HG03354 (cell line): ENCODE measurements at regions not wholly inside any gene's neighbourhood (a gene's known extent, or its start where the extent isn't known, plus 50 kb on each side); places are given as distances from the start of the nearest gene placed in this dataset.

ENCODE experiments used
- ATAC-seq: cut with Tn5 transposase; IDR thresholded peaks from one replicate; pipeline ENCODE4 v1.9.1; 2021; ENCODE audit warnings: mild to moderate bottlenecking; ENCODE audit not compliant: unreplicated experiment, poor library complexity, severe bottlenecking

DNA sequence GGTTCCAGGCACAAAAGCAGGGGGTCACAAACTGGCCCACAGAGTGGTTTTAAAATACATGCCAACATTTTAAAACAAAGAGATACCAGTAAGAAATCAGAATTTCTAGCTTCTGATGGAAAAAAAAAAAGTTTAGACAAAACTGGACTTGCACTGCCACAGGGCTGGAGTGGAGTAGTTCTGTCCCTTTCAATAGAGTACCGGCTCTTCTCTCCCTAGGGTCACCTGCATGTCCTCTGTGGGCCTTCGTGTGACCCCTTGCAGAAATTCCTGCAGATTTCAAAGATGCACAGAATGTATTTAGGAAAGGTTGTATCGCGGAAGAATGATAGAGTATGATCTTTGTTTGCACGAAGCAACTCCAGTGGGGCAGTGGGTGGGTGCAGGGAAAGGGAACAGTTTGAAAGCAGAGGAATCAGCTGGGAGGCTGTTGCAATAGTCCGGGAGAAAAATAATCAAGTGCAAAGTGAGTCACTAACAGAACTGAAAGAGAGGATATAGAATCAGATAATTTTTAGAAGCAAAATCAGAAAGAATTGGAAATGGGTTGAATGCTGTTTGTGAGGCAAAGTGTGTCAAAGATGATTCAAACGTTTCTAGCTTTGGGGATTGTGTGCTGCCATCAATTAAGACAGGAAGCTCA, 97.3 kb upstream of the STXBP5 start:
- no peak for ATAC-seq

DNA sequence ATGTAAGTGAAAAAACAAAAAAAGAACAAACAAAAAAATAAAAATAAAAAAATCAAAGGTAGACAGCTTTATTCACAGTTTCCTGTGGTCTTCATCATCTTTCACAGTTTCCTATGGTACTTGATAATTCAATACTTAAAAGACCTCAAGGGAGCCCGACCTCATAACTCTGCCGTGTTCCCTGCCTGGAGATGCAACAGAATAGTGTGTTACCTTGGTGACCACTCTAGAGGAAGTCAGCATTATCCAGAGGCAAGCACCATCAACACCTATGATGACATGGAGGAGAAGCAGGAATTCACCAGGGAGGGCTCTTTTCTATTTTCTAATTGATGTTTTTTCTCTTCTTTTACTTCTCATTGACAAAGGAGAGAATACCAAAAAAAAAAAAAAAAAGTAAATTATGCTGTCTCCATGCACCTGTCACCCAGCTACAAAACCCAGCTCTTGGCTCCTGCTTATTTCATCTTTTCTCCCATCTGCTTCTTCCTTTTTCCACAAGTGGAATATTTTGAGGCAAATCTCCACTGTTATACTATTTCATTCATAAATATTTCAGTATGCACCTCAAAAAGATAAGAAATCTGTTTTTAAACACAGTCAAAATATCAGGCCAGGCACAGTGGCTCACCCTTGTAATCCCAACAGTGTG, 95.8 kb upstream of the STXBP5 start:
- no peak for ATAC-seq

DNA sequence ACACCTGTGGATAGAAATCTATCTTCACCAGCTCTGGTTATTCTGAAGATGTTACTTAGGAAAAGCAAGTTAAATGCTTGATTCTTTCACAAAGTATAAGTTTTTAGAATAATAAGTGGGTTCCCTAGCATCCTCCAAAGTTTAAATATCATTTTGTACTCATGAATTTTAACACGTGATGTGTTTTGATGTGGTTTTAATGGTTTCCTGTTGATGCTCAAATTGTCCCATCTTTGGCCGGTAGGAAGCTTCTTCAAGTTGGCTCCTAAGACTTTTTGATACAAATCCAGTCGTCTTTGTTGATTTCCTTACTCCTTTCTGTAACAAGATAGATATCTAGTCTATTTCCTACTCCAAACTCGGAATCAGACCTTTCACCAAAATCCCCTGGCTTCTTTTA, 94.5 kb upstream of the STXBP5 start:
- ATAC-seq, result no peak

DNA sequence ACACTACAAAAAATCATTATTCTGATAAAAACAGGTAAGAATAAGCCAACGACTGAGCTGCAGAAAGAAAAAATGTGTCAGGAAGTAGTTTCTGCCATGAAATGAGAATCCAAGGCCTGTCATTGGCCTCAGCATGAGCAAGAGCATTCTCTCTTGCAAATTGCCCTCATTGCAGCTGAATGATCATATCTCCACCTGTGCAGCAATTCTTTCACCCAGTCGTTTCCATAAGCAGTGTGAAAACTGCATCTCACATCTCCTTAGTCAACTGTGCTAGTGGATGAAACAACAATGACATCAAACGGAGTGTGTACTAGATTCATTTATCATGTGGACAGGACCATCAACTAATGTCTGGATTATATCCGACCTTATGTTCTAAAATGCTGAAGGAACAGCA, 88.2 kb upstream of the STXBP5 start:
- no peak for ATAC-seq

DNA sequence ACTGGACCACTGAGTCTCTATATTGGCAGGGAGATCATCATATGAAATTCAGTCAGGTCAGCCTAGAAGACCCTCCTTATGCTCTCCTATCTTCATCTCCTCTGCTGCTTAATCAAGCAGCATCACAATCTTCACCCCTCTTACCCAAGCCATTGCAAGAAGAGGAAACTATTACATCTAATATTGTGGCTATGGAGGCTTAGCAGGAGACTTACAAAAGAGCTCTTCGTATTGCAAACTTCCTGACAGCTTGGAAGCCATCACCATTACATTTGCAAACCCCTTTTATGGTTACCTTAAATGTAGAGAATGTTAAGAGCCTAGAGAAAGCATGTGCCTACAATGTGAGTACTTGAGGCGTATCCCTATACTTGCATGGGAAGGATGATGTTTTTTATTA, 87.2 kb upstream of the STXBP5 start:
- no peak for ATAC-seq

DNA sequence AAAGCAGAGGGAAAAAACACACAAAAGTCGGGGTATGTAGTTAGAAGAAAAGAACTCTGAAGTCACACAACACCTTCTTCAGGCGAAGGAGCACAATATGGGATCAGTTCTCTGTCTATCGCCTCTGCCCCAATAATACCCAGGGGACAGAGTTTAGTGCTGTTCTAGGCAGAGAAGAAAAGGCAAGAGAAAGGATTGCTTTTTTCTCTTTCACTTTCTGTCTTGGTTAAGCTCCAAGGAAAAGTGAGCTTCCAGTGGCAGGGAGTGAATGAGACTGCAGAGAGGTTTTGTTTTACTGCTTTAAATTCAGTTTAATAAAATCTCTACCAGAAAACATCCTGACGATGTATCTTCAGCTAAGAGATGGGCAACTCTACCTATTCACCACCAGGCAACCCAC, 86.6 kb upstream of the STXBP5 start:
- no peak for ATAC-seq

DNA sequence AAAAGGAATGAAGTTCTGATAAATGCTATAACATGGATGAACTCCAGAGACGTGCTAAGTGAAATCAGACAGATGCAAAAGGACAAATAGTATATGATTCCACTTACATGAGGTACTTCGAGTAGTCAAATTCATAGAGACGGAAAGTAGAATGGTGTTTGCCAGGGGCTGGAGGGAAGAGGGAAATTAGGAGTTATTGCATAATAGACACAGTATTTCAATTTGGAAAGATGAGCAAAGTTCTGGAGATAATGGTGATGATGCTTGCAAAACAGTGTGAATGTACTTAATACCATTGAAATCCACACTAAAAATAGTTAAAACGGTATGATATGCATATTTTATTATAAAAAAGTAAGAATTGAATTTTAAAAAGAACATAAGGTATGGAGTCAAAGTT, 84.9 kb upstream of the STXBP5 start:
- no peak for ATAC-seq

DNA sequence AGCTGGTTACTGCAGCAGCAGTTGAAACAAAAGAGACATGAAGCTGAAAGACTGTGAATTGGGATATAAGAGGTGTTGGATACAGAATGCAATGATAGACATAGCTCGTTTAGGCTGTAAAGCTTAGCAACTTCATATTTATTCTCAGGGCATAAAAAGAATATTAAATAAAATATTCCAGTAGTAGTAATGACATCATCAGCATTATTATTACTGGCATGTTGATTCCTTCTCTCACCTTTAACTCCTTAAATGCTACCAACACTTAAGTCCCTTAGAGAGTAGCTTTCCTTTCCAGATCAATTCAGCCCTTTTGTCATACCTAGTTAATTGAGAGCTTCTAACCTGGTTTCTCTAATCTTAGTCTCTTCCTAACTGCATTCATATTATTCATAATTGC, 81.4 kb upstream of the STXBP5 start:
- ATAC-seq, result no peak

DNA sequence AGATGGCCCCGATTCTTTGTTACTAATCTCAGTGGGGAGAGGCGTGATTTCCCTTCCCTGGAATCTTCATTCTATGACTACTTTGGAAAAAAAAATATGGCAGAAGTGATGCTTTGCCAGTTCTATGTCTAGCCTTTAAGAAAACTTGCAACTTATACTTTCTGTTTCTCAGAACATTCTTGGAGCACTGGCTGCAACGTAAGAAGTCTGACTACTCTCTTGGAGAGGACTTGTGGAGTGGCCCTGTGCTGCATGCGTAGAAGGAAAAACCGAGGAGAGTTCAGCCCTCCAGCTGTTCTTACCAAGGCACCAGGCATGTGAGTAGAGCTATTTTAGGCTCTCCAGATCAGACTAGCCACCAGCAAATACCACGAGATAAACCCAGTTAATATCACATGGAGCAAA, 77.6 kb upstream of the STXBP5 start:
- no peak for ATAC-seq

DNA sequence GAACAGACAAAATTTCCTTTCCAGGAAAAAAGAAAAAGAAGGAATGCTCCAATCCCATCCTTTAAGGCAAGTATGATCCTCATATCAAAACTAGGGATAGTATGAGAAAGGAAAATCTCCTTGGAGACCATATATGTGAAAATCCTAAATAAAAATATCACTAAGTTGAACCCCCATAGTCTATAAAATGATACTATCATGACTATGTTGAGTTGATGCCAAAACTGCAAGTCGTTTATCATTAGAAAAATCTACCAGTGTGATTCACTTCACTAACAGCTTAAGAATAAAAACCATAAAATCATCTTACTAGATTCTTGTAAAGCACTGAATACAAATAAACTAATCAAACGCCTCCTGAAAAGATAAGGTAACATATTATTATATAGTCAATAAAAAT, 76.6 kb upstream of the STXBP5 start:
- ATAC-seq, result no peak

DNA sequence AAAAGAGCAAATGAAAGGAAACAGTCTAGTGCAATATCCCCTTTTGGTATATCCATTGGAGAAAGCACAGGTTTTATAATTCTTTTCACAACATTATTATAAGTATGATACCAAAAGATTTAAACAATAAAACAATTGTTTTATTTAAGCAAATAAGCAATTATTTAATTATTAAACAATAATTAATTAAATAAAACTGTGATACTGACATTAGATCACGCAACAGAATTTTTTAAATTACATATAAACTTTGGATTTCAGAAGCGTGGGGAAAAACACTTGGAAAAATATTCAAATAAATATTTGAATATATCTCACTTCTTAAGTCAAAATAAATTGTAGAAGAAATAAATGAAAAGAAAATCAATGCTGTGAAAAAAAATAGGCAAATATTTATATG, 76.2 kb upstream of the STXBP5 start:
- no peak for ATAC-seq

DNA sequence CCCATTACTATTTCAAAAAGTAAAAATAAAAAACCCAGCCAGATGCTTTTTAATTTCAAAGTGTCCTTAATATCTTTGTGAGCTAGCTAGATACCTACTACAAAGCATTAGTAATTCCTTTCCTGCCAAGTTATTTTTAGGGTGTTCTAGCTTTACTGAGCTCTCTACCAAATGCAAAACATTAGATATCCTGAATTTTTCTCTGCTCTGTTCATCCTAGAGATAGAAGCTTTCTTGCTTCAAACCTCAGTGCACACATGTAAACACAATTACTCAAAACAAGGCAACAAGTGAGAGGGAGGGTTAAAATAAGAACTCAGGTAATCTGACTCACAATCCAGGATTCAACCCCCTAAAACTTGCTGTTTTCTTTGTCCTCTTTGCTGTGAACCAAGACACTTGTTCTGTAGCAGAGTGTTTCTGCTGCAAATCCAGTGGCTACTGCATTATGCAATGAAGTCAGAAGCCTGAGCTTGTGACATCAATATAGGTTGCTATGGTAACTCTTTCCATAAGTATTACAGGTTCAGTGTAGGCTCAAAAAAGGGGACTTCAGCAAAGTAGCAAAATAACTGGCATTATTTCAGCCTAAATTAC, 72.6 kb upstream of the STXBP5 start:
- ATAC-seq, result no peak

DNA sequence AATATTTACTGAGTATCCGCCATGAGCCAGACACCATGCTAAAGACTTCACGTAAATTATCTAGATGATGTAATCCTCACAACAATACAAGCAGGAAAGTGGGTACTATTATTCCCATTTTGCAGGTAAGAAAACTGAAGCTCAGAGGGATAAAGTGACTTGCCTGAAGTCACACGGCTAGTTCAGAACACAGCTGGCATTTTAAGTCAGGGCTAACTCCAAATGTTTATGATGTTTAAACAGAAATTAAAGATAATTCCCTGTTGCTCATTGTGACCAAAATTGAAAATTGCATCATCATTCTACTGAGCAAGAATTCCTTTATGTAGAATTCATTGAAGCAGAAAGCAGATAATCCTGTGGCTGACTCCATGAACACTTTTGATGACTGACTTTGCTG, 71.3 kb upstream of the STXBP5 start:
- ATAC-seq, result no peak

DNA sequence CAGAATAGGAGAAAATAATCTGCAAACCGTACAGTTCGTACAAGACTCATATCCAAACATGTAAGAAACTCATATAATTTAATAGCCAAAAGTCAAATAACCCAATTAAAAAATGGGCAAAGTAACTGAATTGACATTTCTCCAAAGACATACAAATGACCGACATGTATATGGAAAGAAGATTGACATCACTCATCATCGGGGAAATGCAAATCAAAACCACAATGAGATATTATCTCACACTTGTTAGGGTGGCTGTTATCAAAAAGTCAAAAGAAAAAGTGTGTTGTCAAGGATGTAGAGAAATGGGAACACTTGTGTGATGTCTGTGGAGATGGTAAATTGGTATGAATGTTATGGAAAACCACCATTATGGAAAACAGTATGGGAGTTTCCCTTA, 70.5 kb upstream of the STXBP5 start:
- ATAC-seq, result no peak

DNA sequence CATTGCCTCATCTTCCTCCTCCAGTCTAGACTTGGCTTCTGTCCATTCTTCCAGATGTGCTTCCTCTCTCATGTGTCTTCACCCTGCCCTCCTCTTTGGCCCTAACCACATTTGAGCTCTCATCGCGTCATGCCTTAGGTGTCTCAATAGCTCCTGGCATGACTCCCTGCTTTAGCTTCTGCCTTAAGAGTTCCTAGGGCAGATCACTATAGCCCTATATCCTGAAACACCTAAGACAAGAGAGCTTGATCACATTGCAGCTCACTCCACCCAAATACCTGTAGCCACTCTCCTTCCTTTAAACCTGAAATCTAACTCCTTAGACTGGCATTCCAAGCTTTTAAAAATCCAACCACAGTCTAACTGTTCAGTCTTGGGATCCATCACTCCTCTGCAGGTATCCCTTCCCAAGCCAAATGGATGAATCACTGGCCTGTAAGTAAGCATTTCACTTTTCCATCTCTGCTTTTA, 69.0 kb upstream of the STXBP5 start:
- no peak for ATAC-seq

DNA sequence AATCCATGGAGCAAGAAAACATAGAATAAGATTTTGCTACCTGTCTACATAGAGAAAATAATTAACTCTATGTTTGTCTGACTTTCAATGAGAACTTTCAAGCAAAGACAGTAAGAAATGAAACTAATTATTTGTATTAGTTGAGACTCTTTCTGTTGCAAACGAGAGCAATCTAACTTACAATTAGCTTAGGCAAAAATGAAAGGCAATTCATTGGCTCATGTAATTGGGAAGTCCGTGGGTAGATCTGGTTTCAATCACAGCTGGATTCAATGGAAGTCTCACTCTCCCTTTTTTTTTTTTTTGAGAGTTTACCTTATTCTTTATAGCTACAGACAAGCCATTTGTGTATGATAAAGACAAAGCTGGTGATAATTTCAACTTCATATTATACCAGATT, 68.2 kb upstream of the STXBP5 start:
- no peak for ATAC-seq

DNA sequence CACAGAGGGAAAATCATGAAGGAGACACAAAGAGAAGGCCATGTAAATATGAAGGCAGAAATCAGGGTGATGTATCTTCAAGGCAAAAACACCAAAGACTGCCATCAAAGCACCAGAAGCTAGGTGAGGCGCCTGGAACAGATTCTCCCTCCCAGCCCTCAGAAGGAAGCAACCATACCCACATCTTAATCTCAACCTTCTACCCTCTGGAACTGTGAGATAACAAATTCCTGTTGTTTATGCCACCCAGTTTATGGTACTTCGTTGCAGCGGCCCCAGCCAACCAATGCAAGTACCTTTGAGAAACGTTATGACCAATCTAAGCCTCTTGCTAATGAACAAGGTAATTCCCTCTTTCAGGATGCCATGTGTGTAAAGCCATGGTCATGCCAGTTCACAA, 66.2 kb upstream of the STXBP5 start:
- no peak for ATAC-seq

DNA sequence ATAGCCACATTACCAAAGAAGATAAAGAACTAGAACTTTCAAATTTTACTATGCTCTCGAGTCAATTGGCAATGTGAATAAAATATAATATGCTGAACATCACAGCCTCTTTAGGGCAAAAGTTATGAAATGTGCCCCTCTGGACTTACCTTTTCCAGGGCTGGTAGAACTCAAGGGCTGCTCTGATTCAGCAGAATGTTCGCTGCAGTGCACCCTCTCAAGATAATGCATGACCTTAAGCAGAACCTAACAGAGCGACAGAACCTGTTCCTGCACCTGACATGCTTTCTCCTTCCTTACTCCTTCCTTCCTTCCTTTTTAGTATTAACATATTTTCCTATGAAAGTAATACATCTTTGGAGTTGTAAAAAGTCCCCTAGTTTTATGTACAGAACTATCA, 65.4 kb upstream of the STXBP5 start:
- ATAC-seq, result no peak

DNA sequence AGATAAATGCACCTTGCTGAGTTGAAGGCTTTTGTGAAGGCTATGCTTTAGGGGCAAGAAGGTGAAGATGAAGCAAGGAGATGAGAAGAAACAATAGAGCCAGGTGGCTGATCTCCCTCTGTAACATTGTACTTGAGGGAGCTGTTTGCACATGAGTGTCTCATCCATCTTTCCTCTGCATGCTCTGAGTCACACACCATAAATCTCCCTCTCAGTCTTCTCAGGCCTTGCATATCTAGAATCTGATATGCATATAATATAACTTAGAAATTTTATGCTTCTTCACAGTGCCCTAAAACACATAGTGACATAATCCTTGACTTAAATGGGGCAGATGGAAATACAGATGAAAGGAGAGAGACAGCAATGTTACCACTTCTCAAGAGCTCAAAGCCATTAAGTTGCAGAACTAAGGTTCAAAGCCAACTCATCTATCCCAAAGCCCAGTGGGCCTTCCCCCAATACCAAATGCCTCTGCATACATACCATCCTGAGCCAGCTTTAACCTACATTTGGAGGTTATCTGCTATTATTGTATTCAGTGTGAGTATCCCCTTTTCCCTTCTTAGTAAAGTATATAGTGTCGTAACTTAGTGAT, 62.4 kb upstream of the STXBP5 start:
- no peak for ATAC-seq

DNA sequence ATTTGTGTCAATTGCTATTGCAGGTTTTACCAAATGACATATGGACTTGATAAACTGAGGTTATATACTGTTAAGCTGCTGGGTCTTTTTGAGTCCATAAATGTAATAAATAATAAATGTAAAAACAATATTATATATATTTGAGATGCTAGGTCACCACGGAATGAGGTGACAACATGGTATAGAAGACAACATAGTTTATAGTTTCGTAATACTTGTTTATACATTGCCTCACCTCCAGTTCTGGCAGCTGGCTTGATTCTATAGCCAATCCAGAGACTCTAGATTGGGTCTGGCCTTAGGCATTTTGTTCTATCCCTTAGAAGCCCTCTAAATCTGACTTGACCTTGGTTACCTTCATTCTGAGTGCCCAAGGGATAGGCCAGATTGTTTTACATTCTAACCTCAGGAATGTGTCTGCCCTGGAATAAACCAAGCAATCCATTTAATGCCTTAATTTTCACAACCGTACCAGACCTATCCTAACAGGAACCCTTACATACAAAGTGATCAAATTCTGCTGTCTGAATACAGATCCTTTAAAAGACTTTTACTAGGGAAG, 61.5 kb upstream of the STXBP5 start:
- ATAC-seq, result no peak

DNA sequence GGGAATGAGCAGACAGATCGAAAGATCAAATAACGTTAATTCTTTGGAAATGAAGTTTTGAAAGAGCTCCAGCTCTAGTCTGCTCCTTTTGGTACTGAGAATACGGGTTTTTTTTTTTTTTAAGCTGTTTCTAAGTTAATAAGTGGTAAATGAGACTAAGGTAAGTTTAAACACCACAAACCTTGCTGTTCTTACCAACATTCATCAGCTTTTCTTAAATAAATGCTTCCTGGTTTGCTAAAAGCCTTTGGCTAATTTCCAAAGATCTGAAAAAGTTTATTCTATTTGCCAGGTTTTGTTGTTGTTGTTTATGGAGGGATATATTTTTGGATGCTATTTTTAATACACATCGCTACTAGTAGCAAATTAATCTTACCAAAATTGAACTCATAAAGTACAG, 55.1 kb upstream of the STXBP5 start:
- no peak for ATAC-seq
